Activated naive CD4-positive, alpha-beta T cell treated with anti-CD3 and anti-CD28 coated beads, Interleukin-2, amount 50 U/mL, for 72 hours (primary cell): ENCODE measurements at regions not wholly inside any gene's neighbourhood (a gene's known extent, or its start where the extent isn't known, plus 50 kb on each side); places are given as distances from the start of the nearest gene placed in this dataset.
"Not testable (repeated sequence)": the region's sequence is repeated elsewhere in the genome, so short reads cannot be mapped to it uniquely, and the experiment has no call there.

Experiments
- ATAC-seq, 2 donors: fragments of 150-1000 bp; cut with Tn5 transposase; 2 replicates each; pipeline ENCODE4 v1.10.0; 2021; ENCODE audit warnings: mild to moderate bottlenecking in 2 of 2, moderate library complexity in 2 of 2
- DNase-seq, 2 donors: peaks; one replicate each; pipeline ENCODE4 v3.0.0; 2021 to 2022; ENCODE audit warnings: low spot score in 2 of 2
- H3K27ac Mint-ChIP-seq, 2 donors: one replicate each; pipeline ENCODE4 v1.8.0; 2022; ENCODE audit warnings: mild to moderate bottlenecking in 2 of 2, mixed read lengths in 2 of 2
- H3K36me3 Mint-ChIP-seq, 2 donors: one replicate each; pipeline ENCODE4 v1.8.0; 2022; ENCODE audit warnings: mixed read lengths in 2 of 2
- H3K9me3 Mint-ChIP-seq, 2 donors: one replicate each; pipeline ENCODE4 v1.8.0; 2022; ENCODE audit warnings: mixed read lengths in 2 of 2

DNA sequence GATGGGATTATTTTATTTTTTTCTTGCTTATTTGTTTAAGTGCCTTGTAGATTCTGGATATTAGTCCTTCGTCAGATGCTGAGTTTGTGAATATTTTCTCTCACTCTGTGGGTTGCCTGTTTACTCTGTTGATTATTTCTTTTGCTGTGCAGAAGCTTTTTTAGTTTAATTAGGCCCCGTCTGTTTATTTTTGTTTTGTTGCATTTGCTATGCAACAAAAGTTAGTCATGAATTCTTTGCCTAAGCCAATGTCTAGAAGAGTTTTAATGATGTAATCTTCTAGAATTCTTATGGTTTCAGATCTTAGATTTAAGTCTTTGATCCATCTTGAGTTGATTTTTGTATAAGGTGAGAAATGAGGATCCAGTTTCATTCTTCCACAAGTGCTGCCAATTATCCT lies 142.5 kb upstream of the FGF10 start:
- H3K36me3 Mint-ChIP-seq, ATAC-seq, DNase-seq, H3K27ac Mint-ChIP-seq: not testable (repeated sequence)
- peaks cover 0 to 20% of the 10 kb centered on the region in 2 donors for H3K9me3 Mint-ChIP-seq

GRCh38 chr5:44530783-44531182 lies 141.6 kb upstream of the FGF10 start:
- not testable (repeated sequence) for DNase-seq, H3K36me3 Mint-ChIP-seq, H3K27ac Mint-ChIP-seq, ATAC-seq
- peaks cover 0 to 20% of the 10 kb centered on the region in 2 donors for H3K9me3 Mint-ChIP-seq

- DNase-seq (no peak), ATAC-seq (no peak)
- Mint-ChIP-seq H3K36me3 (no peaks in the 10 kb centered on the region), H3K9me3 (peaks cover 5 to 9% of the 10 kb centered on the region in 2 donors), H3K27ac (no peak overlapping the region)
These were observed 122.4 kb upstream of the FGF10 start for GRCh38 chr5:44511596-44511995.

DNA sequence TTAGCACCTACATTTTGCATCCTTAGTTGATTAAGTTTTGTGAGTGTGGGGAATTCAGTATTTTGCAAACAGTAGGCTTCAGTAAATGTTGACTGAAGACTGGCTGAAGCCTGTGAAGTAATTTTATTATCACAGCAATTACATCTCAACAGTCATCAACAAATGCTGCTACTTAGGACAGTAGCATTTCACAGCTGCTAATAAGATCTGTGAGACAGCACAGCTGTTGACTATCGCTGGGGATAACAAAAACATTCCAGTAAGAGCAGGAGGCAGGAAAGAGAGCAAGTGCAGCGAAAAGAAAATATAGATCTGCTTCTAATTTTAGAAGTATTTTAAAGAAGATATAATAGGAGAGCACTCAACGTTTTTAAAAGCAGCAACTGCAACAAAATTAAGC lies 117.3 kb upstream of the FGF10 start:
- Mint-ChIP-seq H3K36me3 (no peaks in the 10 kb centered on the region), H3K27ac (no peak overlapping the region), H3K9me3 (peaks cover 4% of the 10 kb centered on the region in 2 donors)
- no peak for ATAC-seq
- no peak for DNase-seq

GRCh38 chr5:44499381-44499780 lies 110.2 kb upstream of the FGF10 start:
- DNase-seq (no peak), ATAC-seq (no peak)
- Mint-ChIP-seq H3K27ac (no peak overlapping the region), H3K9me3 (no peaks in the 10 kb centered on the region), H3K36me3 (no peaks in the 10 kb centered on the region)

GRCh38 chr5:44497606-44498005 lies 108.4 kb upstream of the FGF10 start:
- peaks cover 0 to 4% of the 10 kb centered on the region in 2 donors for H3K9me3 Mint-ChIP-seq
- no peak for ATAC-seq
- no peak for DNase-seq
- H3K27ac Mint-ChIP-seq: no peak overlapping the region
- H3K36me3 Mint-ChIP-seq: no peaks in the 10 kb centered on the region

DNA sequence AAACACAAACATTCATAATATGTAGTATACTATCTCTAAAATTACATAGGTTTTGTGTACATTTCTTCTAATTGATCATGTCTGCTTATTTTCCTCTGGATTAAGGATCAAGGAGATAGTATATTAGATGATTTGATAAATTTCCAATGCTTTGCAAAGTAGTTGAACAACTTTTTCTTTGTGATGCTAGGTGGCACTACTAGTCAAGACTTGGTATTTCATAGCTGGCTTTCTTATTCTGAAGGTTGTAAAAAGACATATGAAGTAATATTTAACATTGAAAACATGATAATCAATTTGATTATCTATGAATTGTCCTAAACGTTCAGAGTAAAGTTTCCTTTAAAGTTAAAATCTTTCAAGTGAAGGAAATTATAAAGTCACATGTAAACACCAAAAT lies 106.1 kb upstream of the FGF10 start:
- Mint-ChIP-seq H3K27ac (no peak overlapping the region), H3K9me3 (peaks cover 0 to 7% of the 10 kb centered on the region in 2 donors), H3K36me3 (no peaks in the 10 kb centered on the region)
- ATAC-seq: no peak
- DNase-seq: no peak

DNA sequence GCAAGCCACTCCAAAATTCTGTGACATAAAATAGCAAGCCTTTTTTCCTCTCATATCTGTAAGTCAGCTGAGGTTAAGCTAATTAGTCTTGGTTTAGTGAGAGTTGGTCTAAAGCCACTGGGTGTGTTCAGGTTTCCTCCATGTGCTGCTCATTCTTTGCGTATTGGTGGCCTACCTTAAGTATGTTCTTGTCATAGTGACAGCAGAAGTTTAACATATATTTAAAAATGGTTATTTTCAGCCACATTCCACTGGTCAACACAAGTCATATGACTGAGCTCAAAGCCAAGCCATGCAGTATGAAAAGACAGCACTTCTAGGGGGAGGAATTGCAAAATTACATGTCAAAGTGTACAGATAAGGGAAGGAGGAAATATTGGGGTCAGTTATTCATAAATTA lies 100.5 kb upstream of the FGF10 start:
- DNase-seq (no peak), ATAC-seq (no peak)
- H3K9me3 Mint-ChIP-seq: peaks cover 5 to 7% of the 10 kb centered on the region in 2 donors
- no peak overlapping the region for H3K27ac Mint-ChIP-seq
- H3K36me3 Mint-ChIP-seq: no peaks in the 10 kb centered on the region

DNA sequence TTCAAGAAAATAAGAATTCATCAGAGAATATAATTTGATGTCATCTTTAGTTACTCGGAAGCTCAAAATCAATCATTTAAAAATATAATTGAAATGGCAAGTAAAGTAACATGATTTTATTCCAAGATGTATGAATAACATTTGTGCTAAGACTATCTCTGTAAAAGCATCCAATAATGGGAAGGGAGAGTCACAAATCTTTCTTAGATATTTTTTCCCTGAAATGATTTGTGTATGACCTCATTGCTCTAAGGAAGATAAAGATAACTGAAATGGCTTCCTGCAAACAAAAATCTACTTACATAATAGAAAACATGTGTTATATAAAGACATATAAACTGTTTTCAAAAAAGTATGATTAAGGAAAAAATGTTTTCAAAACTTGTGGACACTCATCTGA lies 97.4 kb upstream of the FGF10 start:
- H3K36me3 Mint-ChIP-seq: no peaks in the 10 kb centered on the region
- ATAC-seq: no peak
- peaks cover 0 to 5% of the 10 kb centered on the region in 2 donors for H3K9me3 Mint-ChIP-seq
- no peak for DNase-seq
- H3K27ac Mint-ChIP-seq: no peak overlapping the region

- H3K9me3 Mint-ChIP-seq: peaks cover 9% of the 10 kb centered on the region in 2 donors
- ATAC-seq (no peak), DNase-seq (no peak)
- no peak overlapping the region for H3K27ac Mint-ChIP-seq
- H3K36me3 Mint-ChIP-seq: no peaks in the 10 kb centered on the region
These were observed 64.8 kb upstream of the FGF10 start for GRCh38 chr5:44454002-44454401.

DNA sequence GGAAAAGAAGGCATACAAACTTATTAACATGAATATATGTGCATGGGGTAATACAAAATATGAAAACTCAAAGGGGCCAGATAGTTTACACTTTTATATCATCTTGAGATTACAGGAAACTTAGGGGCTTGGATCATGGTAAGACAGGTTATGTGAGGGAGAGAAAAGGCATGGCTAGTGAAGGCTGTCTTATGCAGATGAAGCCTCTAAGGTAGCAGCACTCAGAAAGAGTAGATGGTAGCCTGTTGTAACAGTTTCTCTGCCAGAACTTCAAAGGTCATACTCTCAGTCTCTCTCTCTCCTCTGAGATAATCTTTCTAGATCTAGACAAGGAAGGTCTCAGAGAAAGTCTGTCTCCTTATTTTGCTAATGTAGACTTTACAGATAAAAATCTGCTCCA lies 57.2 kb upstream of the FGF10 start:
- DNase-seq (no peak), ATAC-seq (no peak)
- Mint-ChIP-seq H3K36me3 (no peaks in the 10 kb centered on the region), H3K27ac (no peak overlapping the region), H3K9me3 (peaks cover 4 to 5% of the 10 kb centered on the region in 2 donors)

GRCh38 chr5:44443172-44443571 lies 54.0 kb upstream of the FGF10 start:
- no peak overlapping the region for H3K27ac Mint-ChIP-seq
- ATAC-seq (no peak), DNase-seq (no peak)
- no peaks in the 10 kb centered on the region for H3K36me3 Mint-ChIP-seq
- H3K9me3 Mint-ChIP-seq: peaks cover 7 to 10% of the 10 kb centered on the region in 2 donors

GRCh38 chr5:44441460-44441859 lies 52.2 kb upstream of the FGF10 start:
- no peak overlapping the region for H3K27ac Mint-ChIP-seq
- peaks cover 7 to 10% of the 10 kb centered on the region in 2 donors for H3K9me3 Mint-ChIP-seq
- H3K36me3 Mint-ChIP-seq: no peaks in the 10 kb centered on the region
- no peak for ATAC-seq
- no peak for DNase-seq

DNA sequence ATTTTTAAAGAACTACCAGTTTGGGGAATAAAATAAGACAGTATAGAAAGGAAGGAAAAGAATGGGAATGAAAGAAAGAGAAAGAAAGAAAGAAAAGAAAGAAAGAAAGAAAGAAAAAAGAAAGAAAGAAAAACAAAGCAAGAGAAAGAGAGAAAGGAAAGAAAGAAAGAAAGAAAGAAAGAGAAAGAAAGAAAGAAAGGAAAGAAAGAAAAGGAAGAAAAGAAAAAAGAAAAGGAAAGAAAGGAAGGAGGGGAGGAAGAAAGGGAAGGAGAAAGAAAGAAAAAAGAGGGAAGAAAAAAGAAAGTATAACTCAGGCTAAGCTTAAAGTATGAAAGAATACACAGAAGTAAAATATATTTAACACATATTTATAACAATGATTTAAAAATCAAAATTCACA lies 51.0 kb upstream of the FGF10 start:
- no peak for ATAC-seq
- H3K36me3 Mint-ChIP-seq: no peaks in the 10 kb centered on the region
- peaks cover 3 to 5% of the 10 kb centered on the region in 2 donors for H3K9me3 Mint-ChIP-seq
- no peak for DNase-seq
- H3K27ac Mint-ChIP-seq: no peak overlapping the region
